ENCODE measurements at regions not wholly inside any gene's neighbourhood (a gene's known extent, or its start where the extent isn't known, plus 50 kb on each side); places are given as distances from the start of the nearest gene placed in this dataset.
"Not testable (repeated sequence)": the region's sequence is repeated elsewhere in the genome, so short reads cannot be mapped to it uniquely, and the experiment has no call there.

- not testable (repeated sequence) for DNase-seq (ENCODE audit: low read depth)
These were observed 138.7 kb upstream of the GOLGA6L6 start for GRCh38 chr15:20680257-20680815.

DNA sequence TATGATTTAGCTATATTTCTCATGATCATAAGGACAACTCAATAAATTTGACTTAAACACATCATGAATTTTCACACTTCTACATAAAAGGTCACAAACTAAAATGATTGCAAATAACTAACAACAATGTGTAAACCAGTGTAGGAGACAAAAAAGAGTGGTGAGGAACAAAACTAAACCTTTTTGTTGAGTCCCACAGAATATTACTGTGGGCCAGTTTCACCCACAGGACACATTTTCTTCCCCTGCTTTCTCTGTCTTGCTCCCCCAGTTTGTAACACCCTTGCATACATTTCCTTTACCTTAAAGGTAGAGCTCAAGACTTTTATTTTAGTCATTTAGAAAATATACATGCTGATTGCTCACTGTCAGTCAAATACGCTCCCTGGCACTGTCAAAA, 130.9 kb upstream of the GOLGA6L6 start:
- DNase-seq (ENCODE audit: low read depth) = no peak

DNA sequence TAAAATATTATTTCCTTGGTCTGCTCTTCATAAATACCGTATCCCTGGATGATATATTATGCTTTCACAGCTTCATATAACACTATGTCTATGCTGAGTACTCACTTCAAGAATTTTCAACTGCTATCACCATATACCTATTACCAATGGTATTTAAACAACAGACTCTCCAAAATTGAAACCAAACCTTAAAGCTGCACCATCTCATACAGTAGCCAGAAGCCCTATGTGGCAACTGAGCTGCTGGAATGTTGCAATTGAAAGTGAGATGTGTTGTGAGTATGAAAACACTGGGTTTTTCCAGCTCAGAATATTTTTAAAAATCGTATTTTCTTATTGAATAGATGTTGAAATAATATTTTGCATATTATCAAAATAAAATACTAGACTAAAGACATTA, 130.1 kb upstream of the GOLGA6L6 start:
- DNase-seq (ENCODE audit: low read depth) = peak; percentile 28

DNA sequence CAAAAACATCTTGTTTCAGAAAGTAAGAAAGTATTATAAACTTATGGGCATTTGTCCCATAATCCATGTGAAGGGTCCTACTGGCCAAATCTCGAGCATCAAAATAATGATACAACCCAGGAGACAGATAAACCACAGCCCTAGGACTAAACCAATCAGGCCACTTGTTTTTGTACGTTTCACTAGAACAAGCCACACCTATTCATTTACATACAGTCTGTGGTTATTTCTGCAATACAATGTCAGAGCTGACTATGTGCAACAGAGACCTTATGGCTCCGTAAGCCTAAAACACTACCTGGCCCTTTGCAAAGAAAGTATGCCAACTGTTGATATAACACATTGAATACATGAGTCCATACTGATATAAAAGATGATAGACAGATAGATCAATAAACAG, 124.8 kb upstream of the GOLGA6L6 start:
- DNase-seq (ENCODE audit: low read depth) = not testable (repeated sequence)

DNA sequence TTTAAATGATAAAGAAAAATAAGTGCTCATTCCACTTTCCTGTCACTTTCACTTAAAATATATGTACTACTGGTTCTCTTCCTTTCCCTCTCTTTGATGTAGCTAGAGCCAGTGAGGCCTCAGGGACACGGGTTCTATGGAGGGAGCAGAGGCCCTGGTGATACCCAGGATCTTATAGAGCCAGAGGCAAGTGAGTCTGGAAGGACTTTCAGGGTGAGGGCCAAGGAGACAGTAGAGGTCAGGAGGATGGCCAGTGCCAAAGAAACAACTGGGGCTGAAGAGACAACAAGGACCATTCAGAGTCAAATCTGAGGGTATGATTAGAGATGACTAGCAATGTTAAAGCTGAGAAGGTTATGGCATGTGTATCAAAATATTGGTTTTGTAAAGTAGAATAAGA, 124.1 kb upstream of the GOLGA6L6 start:
- no peak for DNase-seq (ENCODE audit: low read depth)

DNA sequence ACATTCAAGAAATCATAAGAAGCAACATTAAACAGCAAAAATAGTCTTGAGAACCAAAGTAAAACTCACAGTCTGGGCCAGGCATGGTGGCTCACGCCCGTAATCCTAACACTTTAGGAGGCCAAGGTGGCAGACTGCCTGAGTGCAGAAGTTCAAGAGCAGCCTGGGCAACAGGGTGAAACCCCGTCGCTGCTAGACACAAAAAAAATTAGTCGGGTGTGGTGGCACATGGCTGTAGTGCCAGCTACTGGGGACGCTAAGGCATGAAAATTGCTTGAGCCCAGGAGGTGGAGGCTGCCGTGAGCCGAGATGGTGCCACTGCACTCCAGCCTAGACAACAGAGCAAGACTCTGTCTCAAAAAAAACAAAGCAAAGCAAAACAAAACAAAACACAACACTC, 117.7 kb upstream of the GOLGA6L6 start:
- peak; percentile 31 for DNase-seq (ENCODE audit: low read depth)

DNA sequence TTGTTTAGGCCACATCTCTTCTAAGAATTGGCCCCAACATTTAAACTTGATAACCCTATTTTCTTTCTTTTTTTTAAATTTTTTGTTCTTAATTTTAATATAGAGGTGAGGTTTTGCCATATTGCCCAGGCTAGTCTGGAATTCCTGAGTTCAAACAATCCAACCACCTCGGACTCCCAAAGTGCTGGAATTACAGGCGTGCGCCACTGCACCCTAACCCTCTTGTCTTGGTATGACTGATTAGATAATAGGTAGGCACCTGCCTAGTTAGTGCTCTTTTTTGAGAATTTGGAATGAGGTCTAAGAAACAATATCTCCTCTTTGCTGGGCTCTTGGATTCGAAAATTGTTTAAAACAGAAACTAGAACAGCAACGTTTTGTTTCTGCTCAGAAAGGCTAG, 116.4 kb upstream of the GOLGA6L6 start:
- DNase-seq (ENCODE audit: low read depth) = no peak

DNA sequence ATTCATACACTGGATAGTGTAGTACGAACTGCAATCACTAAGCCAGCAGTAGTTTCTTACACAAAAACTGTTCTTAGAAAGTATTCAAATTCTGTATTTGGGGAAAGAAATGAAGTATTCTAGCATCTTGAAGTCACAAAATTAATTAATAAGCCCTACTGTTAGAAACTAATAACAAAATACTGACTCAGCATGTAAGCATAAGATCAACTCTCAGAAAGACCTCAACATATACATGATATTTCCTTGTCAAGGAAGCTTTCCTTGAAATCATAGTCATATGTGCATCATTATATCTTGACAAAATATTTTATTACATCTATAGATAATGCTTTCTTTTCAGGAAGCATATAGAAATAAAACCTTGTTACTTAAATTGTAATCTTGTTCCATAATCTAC, 115.5 kb upstream of the GOLGA6L6 start:
- no peak for DNase-seq (ENCODE audit: low read depth)

- DNase-seq (ENCODE audit: low read depth) = no peak
These were observed 111.3 kb upstream of the GOLGA6L6 start for GRCh38 chr15:20652914-20653313.

DNA sequence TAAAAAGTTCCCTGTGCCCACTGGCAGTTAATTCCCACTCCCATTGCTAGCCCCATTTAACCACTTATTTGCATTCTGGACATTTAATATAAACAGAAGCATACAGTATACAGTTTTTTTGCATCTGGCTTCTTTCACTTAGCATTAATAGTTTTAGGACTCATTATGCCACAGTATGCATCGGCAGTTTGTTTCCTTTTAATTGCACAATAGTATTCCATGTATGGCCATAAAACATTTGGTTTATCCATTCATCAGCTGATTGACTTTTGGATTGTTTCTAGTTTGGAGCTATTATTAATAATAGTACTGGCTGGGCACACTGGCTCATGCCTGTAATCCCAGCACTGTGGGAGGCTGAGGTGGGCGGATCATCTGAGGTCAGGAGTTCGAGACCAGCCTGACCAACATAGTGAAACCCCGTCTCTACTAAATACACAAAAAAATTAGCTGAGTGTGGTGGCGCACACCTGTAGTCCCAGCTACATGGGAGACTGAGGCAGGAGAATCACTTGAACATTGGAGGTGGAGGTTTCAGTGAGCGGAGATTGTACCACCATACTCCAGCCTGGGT, 106.9 kb upstream of the GOLGA6L6 start:
- DNase-seq (ENCODE audit: low read depth) = not testable (repeated sequence)

GRCh38 chr15:20646529-20647142, 105.0 kb upstream of the GOLGA6L6 start:
- no peak for DNase-seq (ENCODE audit: low read depth)

GRCh38 chr15:20645956-20646355, 104.4 kb upstream of the GOLGA6L6 start:
- DNase-seq (ENCODE audit: low read depth) = peak; percentile 77

GRCh38 chr15:20644896-20645295, 103.3 kb upstream of the GOLGA6L6 start:
- DNase-seq (ENCODE audit: low read depth) = no peak

GRCh38 chr15:20643829-20644425, 102.3 kb upstream of the GOLGA6L6 start:
- DNase-seq (ENCODE audit: low read depth) = no peak

DNA sequence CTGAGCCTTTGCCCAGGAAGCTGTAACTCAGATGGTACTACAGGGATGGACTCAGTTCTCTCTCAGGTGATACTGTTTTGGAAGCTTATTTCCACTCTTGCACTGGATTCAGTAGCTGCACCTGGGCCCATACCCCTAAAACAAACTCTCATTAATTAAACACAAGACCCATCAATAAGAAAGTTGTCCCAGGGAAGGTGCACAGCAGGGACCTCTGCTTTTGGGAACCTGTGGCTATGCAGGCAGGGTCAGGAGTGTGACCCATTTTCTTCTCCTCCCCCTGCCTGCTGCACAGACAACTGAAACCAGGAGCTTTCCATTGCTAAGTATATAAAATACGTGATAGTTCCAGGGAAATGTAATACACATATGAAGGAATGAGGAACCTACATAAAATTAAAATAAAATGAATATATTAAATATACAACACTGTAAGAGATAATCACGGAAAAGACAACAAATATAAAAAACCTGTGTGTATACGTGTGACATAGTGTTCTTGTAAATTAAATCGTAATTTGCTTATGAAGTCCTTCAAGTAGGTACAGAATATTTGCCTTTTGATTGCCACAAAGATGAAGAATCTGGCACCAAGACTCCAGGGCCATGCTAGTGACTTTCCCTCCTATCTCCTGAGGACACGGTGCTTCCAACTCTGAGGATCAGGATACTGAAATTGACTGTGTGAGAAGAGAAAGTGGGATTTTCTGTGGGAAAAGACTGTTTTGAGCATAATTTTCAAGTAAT, 101.6 kb upstream of the GOLGA6L6 start:
- no peak for DNase-seq (ENCODE audit: low read depth)

DNA sequence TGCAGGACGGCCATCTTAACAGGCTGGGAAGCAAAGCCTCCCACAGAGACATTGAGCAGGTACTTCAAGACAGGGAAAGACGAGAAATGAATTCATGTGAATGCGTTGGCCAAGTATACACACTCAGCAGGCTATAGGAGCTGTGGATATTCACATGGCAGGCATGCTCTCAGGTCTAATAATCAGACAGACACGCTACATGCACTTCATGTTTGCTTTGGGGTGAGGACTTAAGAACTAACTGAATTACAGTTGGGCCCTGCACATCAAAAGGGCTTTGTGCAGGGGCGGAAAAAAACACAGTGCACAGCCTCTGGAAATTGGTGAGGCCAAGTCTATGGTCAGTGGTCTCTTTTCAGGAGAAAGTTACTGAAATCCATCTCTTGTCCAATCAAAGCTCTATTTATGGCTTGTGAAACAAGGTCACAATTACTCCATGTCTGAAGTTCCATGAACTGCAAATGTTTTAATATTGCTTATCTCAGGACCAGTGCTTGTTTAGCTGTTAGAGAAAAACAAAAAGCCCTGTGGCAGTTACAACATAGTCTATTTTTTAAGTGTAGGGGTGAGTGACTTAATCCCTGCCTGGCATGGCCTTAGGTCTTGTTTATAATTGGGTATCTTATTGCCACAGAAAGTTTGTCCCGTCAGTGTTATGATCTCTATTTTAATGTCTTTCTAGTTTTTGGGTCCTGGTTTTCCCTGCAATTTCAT, 100.6 kb upstream of the GOLGA6L6 start:
- no peak for DNase-seq (ENCODE audit: low read depth)

DNA sequence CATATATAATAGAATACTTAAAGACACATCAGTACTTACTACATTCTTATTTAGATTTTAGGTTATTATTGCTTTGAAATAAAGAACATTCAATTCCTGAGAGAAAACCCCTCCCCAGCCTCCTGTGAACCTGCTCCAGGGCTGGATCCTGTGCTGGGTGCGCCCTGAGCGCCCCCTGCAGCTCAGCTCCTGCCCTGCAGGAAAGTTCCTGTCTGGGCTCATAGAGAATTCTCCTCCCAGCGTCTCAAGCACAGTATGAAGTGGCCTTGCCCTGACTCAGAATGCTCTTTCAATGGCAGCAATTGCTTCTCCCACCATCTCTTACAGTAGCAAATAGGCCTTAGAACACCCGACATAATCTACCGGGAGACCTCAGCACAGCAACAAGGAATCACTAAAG, 98.8 kb upstream of the GOLGA6L6 start:
- not testable (repeated sequence) for DNase-seq (ENCODE audit: low read depth)

- not testable (repeated sequence) for DNase-seq (ENCODE audit: low read depth)
These were observed 97.6 kb upstream of the GOLGA6L6 start for GRCh38 chr15:20639224-20639623.

- DNase-seq (ENCODE audit: low read depth) = not testable (repeated sequence)
These were observed 95.9 kb upstream of the GOLGA6L6 start for GRCh38 chr15:20637499-20637898.

DNA sequence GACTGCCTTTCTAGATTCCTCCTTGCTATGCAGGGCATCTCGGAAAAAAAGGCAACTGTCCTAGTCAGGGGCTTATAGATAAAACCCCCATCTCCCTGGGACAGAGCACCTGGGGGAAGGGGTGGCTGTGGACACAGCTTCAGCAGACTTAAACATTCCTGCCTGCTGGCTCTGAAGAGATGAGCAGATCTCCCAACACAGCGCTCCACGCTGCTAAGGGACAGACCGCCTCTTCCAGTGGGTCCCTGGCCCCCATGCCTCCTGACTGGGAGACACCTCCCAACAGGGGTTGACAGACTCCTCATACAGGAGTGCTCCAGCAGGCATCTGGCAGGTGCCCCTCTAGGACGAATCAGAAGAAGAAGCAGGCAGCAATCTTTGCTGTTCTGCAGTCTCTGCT, 87.9 kb upstream of the GOLGA6L6 start:
- not testable (repeated sequence) for DNase-seq (ENCODE audit: low read depth)

GRCh38 chr15:20628538-20628937, 86.9 kb upstream of the GOLGA6L6 start:
- DNase-seq (ENCODE audit: low read depth) = not testable (repeated sequence)

DNA sequence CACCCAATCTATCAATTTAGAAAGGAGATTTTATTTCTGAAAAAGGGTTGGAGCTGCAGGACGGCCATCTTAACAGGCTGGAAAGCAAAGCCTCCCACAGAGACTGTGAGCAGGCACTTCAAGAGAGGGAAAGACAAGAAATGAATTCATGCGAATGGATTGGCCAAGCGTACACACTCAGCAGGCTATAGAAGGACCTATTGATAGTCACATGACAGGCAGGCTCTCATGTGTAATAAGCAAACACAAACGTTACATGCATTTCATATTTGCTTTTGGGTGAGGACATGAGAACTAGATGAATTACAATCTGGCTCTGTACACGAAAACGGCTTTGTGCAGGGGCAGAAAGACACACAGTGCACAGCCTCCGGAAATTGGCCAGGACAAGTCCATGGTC, 83.9 kb upstream of the GOLGA6L6 start:
- not testable (repeated sequence) for DNase-seq (ENCODE audit: low read depth)

Measured in RPMI7951 (cell line).